ENCODE measurements at regions not wholly inside any gene's neighbourhood (a gene's known extent, or its start where the extent isn't known, plus 50 kb on each side); places are given as distances from the start of the nearest gene placed in this dataset.

GRCh38 chr11:11177156-11177808 lies 175.8 kb downstream of the CSNK2A3 start:
- no peak overlapping the region for H3K4me3 ChIP-seq (ENCODE audit: low read depth, low read length)
- TF ChIP-seq, protein P1, sequence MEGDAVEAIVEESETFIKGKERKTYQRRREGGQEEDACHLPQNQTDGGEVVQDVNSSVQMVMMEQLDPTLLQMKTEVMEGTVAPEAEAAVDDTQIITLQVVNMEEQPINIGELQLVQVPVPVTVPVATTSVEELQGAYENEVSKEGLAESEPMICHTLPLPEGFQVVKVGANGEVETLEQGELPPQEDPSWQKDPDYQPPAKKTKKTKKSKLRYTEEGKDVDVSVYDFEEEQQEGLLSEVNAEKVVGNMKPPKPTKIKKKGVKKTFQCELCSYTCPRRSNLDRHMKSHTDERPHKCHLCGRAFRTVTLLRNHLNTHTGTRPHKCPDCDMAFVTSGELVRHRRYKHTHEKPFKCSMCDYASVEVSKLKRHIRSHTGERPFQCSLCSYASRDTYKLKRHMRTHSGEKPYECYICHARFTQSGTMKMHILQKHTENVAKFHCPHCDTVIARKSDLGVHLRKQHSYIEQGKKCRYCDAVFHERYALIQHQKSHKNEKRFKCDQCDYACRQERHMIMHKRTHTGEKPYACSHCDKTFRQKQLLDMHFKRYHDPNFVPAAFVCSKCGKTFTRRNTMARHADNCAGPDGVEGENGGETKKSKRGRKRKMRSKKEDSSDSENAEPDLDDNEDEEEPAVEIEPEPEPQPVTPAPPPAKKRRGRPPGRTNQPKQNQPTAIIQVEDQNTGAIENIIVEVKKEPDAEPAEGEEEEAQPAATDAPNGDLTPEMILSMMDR (IDR thresholded peaks at IDR 0.05; ENCODE audit: insufficient read depth, low read depth, low read length): no peak
- no peaks in the 10 kb centered on the region for H3K36me3 ChIP-seq (ENCODE audit: control insufficient read depth, insufficient read depth, low read length)
- ChIA-PET POLR2A (no interaction called here), CTCF (interaction anchor here (0.8 to 0.9 kb wide), 2 partner anchors 13 to 14 kb away, joined by 3 to 4 read pairs; no protein-coding TSS in a partner anchor)
- no peaks in the 10 kb centered on the region; the same call in none of the 2 replicates for H3K27me3 ChIP-seq (ENCODE audit: control insufficient read depth, insufficient read depth, low read length)
- DNase-seq (ENCODE audit: low read depth): no peak

DNA sequence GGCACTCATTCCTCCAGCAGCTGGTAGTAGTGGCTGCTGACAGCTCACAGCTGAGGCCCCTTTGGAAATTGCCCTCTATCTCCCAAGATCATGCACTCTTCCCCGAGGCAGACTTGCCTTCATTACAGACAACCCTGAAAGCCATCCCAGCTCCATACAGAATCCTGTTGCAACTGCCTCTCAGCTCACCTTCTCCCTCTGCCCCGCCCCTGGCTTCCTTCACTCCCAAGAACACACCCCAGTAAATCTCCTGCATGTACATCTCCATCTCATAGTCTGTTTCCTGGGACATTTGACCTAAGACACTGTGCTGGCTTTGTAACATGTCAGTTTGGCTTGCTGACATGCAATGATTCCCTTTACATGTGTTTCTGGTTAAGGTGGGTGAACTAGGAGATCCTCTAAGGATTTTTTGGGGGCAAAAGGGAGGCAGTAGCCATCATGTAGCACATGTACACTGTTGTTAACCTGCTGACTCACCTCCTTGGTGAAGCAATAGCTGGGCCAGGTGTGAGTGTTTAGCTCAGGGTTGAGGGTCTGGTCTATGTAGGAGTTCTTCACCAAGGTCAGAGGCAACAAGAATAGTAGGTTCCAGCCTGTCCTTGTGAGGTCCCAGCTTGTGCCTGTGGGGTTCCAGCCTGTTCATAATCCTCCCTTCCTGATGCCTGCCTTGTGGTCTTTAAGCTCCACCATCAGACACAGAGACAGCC lies 179.6 kb downstream of the CSNK2A3 start:
- H3K36me3 ChIP-seq (ENCODE audit: control insufficient read depth, insufficient read depth, low read length): no peaks in the 10 kb centered on the region
- no peaks in the 10 kb centered on the region; the same call in none of the 2 replicates for H3K27me3 ChIP-seq (ENCODE audit: control insufficient read depth, insufficient read depth, low read length)
- TF ChIP-seq, protein P1 (IDR thresholded peaks at IDR 0.05; ENCODE audit: insufficient read depth, low read depth, low read length): no peak
- no peak overlapping the region for H3K4me3 ChIP-seq (ENCODE audit: low read depth, low read length)
- CTCF ChIA-PET: interaction anchor here (0.7 to 3.3 kb wide), 5 partner anchors 10 to 490 kb away, joined by 3 to 15 read pairs (median 4); no protein-coding TSS in a partner anchor
- POLR2A ChIA-PET: no interaction called here
- DNase-seq (ENCODE audit: low read depth): no peak

DNA sequence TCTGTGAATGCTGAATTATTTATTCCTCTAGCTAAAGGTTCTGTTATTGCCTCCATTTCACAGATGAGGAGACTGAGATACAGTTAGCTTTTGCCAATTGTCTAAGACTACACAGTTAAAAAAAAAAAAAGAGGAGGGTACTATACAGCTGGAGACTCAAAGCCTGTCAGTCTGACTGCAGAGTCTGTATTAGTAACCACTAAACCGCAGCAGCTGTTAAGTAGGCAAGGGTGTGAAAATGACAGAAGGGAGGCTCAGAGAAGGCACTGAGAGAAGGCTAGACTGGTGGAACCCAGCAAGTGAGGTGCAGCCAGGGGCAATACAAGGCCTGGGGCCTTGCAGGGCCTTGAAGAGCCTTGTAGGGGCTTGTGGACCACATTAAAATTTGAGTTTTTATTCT lies 181.2 kb downstream of the CSNK2A3 start:
- POLR2A ChIA-PET: no interaction called here
- Histone ChIP-seq H3K4me3 (ENCODE audit: low read depth, low read length) (no peak overlapping the region), H3K36me3 (ENCODE audit: control insufficient read depth, insufficient read depth, low read length) (no peaks in the 10 kb centered on the region), H3K27me3 (ENCODE audit: control insufficient read depth, insufficient read depth, low read length) (no peaks in the 10 kb centered on the region; the same call in none of the 2 replicates)
- CTCF ChIA-PET: interaction anchor here (1.4 kb wide), 1 partner anchor 135 kb away, joined by 3 read pairs; no protein-coding TSS in a partner anchor
- TF ChIP-seq, protein P1 (IDR thresholded peaks at IDR 0.05; ENCODE audit: insufficient read depth, low read depth, low read length): no peak
- DNase-seq (ENCODE audit: low read depth): no peak

DNA sequence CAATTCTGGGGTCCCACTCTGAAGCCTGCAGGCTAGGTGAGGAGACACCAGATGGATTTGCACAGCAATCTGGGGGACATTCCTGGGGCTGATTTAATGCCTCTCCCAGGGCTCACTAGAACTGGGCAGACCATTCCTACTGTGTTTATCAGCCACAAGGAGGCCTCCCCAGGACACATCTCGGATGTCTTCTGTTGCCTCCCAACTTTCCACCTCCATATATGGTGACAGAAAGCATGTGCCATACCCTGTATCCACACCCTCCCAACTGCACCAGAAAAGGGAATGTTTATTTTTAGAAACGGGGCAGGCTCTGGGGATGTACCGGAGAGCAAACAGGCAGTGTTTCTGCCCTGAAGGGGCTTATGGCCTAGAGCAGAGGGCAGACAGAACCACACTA lies 181.8 kb downstream of the CSNK2A3 start:
- Histone ChIP-seq H3K36me3 (ENCODE audit: control insufficient read depth, insufficient read depth, low read length) (no peaks in the 10 kb centered on the region), H3K27me3 (ENCODE audit: control insufficient read depth, insufficient read depth, low read length) (no peaks in the 10 kb centered on the region; the same call in none of the 2 replicates), H3K4me3 (ENCODE audit: low read depth, low read length) (no peak overlapping the region)
- ChIA-PET POLR2A (no interaction called here), CTCF (interaction anchor here (1.4 kb wide), 1 partner anchor 134 kb away, joined by 3 read pairs; no protein-coding TSS in a partner anchor)
- DNase-seq (ENCODE audit: low read depth): no peak
- TF ChIP-seq, protein P1 (IDR thresholded peaks at IDR 0.05; ENCODE audit: insufficient read depth, low read depth, low read length): no peak

DNA sequence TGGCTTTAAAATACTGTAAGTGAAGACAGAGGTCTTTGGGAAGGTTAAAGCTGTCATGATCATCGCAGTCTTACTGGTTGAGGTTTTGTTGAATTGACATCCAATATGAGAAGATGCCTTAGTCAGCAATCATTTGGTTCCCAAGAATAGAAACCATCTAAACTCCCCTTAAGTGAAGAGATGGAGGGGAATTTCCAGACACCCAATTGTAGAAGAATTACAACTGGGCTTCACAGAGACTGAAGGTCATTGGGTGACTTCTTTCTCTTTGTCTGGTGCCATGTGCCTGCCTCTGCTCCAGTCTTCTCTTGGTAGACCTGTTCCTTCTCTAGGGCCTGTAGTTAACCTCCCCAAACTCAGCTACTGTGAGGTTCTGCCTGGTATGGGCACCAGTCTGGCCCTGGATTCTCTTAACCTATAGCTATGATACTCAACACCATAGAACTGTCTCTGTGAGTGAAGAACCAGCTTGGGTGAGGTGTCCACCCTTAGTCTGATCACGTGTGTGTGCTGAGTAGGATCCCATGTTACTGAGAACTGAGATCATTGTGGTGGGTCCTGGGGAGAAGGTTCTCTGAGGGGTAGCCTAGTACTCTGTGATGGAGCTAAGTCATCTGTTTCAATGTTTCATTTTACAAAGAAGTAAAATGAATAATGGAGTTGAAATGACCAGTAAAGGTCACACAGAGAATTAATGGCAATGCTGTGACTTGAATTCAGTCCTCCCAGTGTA lies 182.5 kb downstream of the CSNK2A3 start:
- POLR2A ChIA-PET: no interaction called here
- DNase-seq (ENCODE audit: low read depth): no peak
- CTCF ChIA-PET: interaction anchor here (1.4 kb wide), 1 partner anchor 134 kb away, joined by 3 read pairs; no protein-coding TSS in a partner anchor
- H3K36me3 ChIP-seq (ENCODE audit: control insufficient read depth, insufficient read depth, low read length): no peaks in the 10 kb centered on the region
- TF ChIP-seq, protein P1 (IDR thresholded peaks at IDR 0.05; ENCODE audit: insufficient read depth, low read depth, low read length): no peak
- H3K4me3 ChIP-seq (ENCODE audit: low read depth, low read length): no peak overlapping the region
- no peaks in the 10 kb centered on the region; the same call in none of the 2 replicates for H3K27me3 ChIP-seq (ENCODE audit: control insufficient read depth, insufficient read depth, low read length)

Data from BJ (cell line).